Choroid plexus epithelial cell (primary cell): ENCODE measurements at regions not wholly inside any gene's neighbourhood (a gene's known extent, or its start where the extent isn't known, plus 50 kb on each side); places are given as distances from the start of the nearest gene placed in this dataset.

Experiments
- DNase-seq: peaks from one replicate; pipeline ENCODE4 v3.0.0-alpha.2; 2010; ENCODE audit warnings: low read depth
- H3K4me3 ChIP-seq: 2 replicates; pipeline ENCODE4 v1.5.1; 2011; ENCODE audit warnings: low read depth, mild to moderate bottlenecking, control low read depth, low read length, moderate library complexity
- CTCF ChIP-seq: conservative IDR thresholded peaks from 2 replicates; pipeline ENCODE4 v1.5.1; 2011; ENCODE audit warnings: low read depth, mild to moderate bottlenecking, control low read depth, inconsistent platforms, low read length, moderate library complexity

- DNase-seq, result no peak
- no peak for TF ChIP-seq CTCF
- no peak overlapping the region for H3K4me3 ChIP-seq
Observed at GRCh38 chr6:10303608-10304506, 111.0 kb downstream of the TFAP2A start.

GRCh38 chr6:10302566-10303235, 112.2 kb downstream of the TFAP2A start:
- TF ChIP-seq CTCF, result no peak
- H3K4me3 ChIP-seq, result no peak overlapping the region
- DNase-seq, result no peak

GRCh38 chr6:10300071-10300470, 114.8 kb downstream of the TFAP2A start:
- no peak overlapping the region for H3K4me3 ChIP-seq
- no peak for DNase-seq
- no peak for TF ChIP-seq CTCF

- H3K4me3 ChIP-seq, result no peak overlapping the region
- TF ChIP-seq CTCF, result no peak
- no peak for DNase-seq
Observed at GRCh38 chr6:10297832-10298231, 117.0 kb downstream of the TFAP2A start.

- H3K4me3 ChIP-seq, result no peak overlapping the region
- TF ChIP-seq CTCF, result no peak
- no peak for DNase-seq
Observed at GRCh38 chr6:10278746-10279145, 136.1 kb downstream of the TFAP2A start.

- no peak overlapping the region for H3K4me3 ChIP-seq
- no peak for DNase-seq
- no peak for TF ChIP-seq CTCF
Observed at GRCh38 chr6:10276660-10277287, 138.1 kb downstream of the TFAP2A start.
